Ectodermal cell (in vitro differentiated cells): ENCODE measurements at regions not wholly inside any gene's neighbourhood (a gene's known extent, or its start where the extent isn't known, plus 50 kb on each side); places are given as distances from the start of the nearest gene placed in this dataset.

Experiments
- H3K27ac ChIP-seq: 2 replicates; pipeline ENCODE4 v1.7.0; 2013; ENCODE audit warnings: mild to moderate bottlenecking, low read depth, low read length; ENCODE audit not compliant: insufficient read depth, poor library complexity, severe bottlenecking
- H3K27me3 ChIP-seq: 2 replicates; pipeline ENCODE4 v1.7.0; 2013; ENCODE audit warnings: mild to moderate bottlenecking, low read length; ENCODE audit not compliant: insufficient read depth, control insufficient read depth, poor library complexity, severe bottlenecking
- H3K36me3 ChIP-seq: one replicate; pipeline ENCODE4 v1.7.0; 2013; ENCODE audit warnings: low read length; ENCODE audit not compliant: control insufficient read depth, insufficient read depth
- H3K4me1 ChIP-seq: one replicate; pipeline ENCODE4 v1.7.0; 2013; ENCODE audit warnings: low read length; ENCODE audit not compliant: control insufficient read depth, insufficient read depth
- H3K4me3 ChIP-seq: 2 replicates; pipeline ENCODE4 v1.7.0; 2013; ENCODE audit warnings: low read depth, low read length, control low read depth; ENCODE audit not compliant: insufficient read depth
- H3K9me3 ChIP-seq: 2 replicates; pipeline ENCODE4 v1.7.0; 2013; ENCODE audit warnings: mild to moderate bottlenecking, low read length, moderate library complexity; ENCODE audit not compliant: control insufficient read depth
- WGBS, 2 experiments: methylation state at CpG; one replicate each; pipeline ENCODE4 v1.1.7; 2013; ENCODE audit warnings: missing lambda C conversion rate in 2 of 2; 5-methylcytosine and 5-hydroxymethylcytosine counted together

GRCh38 chr7:81430150-81430549 is 339.7 kb downstream of the HGF start:
- Histone ChIP-seq H3K27me3 (no peaks in the 10 kb centered on the region), H3K4me3 (no peak overlapping the region)
- 66 to 72% methylated on average over 6 of the region's 6 CpGs for WGBS, 2 experiments

GRCh38 chr7:81427461-81427860 is 342.4 kb downstream of the HGF start:
- 85 to 92% methylated on average over 1 to 2 of the region's 2 CpGs for WGBS, 2 experiments
- no peaks in the 10 kb centered on the region for H3K36me3 ChIP-seq
- H3K27me3 ChIP-seq, result no peaks in the 10 kb centered on the region
- no peak overlapping the region for H3K4me3 ChIP-seq
- H3K9me3 ChIP-seq, result no peaks in the 10 kb centered on the region
- no peaks in the 10 kb centered on the region for H3K4me1 ChIP-seq
- no peak overlapping the region for H3K27ac ChIP-seq

More at GRCh38 chr7:81430150-81430549, 339.7 kb downstream of the HGF start:
- Histone ChIP-seq H3K4me1 (no peaks in the 10 kb centered on the region), H3K9me3 (no peaks in the 10 kb centered on the region), H3K27ac (no peak overlapping the region), H3K36me3 (no peaks in the 10 kb centered on the region)

- H3K27ac ChIP-seq, result no peak overlapping the region
- no peaks in the 10 kb centered on the region for H3K36me3 ChIP-seq
- H3K4me3 ChIP-seq, result no peak overlapping the region
- no peaks in the 10 kb centered on the region for H3K4me1 ChIP-seq
- no peaks in the 10 kb centered on the region for H3K9me3 ChIP-seq
- no peaks in the 10 kb centered on the region for H3K27me3 ChIP-seq
- WGBS, 2 experiments, result 92 to 97% methylated on average over 5 of the region's 5 CpGs
These were observed 349.2 kb downstream of the HGF start for GRCh38 chr7:81420526-81421226.

- Histone ChIP-seq H3K9me3 (no peaks in the 10 kb centered on the region), H3K4me3 (no peak overlapping the region), H3K4me1 (no peaks in the 10 kb centered on the region), H3K27me3 (no peaks in the 10 kb centered on the region), H3K27ac (no peak overlapping the region), H3K36me3 (no peaks in the 10 kb centered on the region)
These were observed 350.1 kb downstream of the HGF start for GRCh38 chr7:81419731-81420130.

- Histone ChIP-seq H3K27me3 (no peaks in the 10 kb centered on the region), H3K4me1 (no peaks in the 10 kb centered on the region), H3K27ac (no peak overlapping the region), H3K4me3 (no peak overlapping the region), H3K9me3 (no peaks in the 10 kb centered on the region), H3K36me3 (no peaks in the 10 kb centered on the region)
- WGBS, 2 experiments, result 87 to 92% methylated on average over 1 of the region's 1 CpG
These were observed 353.2 kb downstream of the HGF start for GRCh38 chr7:81416659-81417058.

GRCh38 chr7:81415181-81415580 is 354.7 kb downstream of the HGF start:
- H3K27me3 ChIP-seq, result no peaks in the 10 kb centered on the region
- H3K9me3 ChIP-seq, result no peaks in the 10 kb centered on the region
- WGBS, 2 experiments, result 100% methylated on average over 1 of the region's 1 CpG; no CpG with 5 or more reads in 1 of the 2 experiments

GRCh38 chr7:81414411-81414810 is 355.4 kb downstream of the HGF start:
- H3K36me3 ChIP-seq, result no peaks in the 10 kb centered on the region
- no peak overlapping the region for H3K4me3 ChIP-seq
- no peaks in the 10 kb centered on the region for H3K4me1 ChIP-seq
- no peaks in the 10 kb centered on the region for H3K27me3 ChIP-seq
- WGBS, 2 experiments, result 96 to 97% methylated on average over 3 of the region's 3 CpGs
- no peak overlapping the region for H3K27ac ChIP-seq
- no peaks in the 10 kb centered on the region for H3K9me3 ChIP-seq

More at GRCh38 chr7:81415181-81415580, 354.7 kb downstream of the HGF start:
- Histone ChIP-seq H3K27ac (no peak overlapping the region), H3K36me3 (no peaks in the 10 kb centered on the region), H3K4me1 (no peaks in the 10 kb centered on the region), H3K4me3 (no peak overlapping the region)

- WGBS, 2 experiments, result 95 to 97% methylated on average over 3 to 4 of the region's 6 CpGs
- Histone ChIP-seq H3K27me3 (no peaks in the 10 kb centered on the region), H3K27ac (no peak overlapping the region)
These were observed 359.3 kb downstream of the HGF start for GRCh38 chr7:81410471-81411117.

GRCh38 chr7:81408728-81409127 is 361.1 kb downstream of the HGF start:
- Histone ChIP-seq H3K4me3 (no peak overlapping the region), H3K9me3 (no peaks in the 10 kb centered on the region), H3K27me3 (no peaks in the 10 kb centered on the region), H3K27ac (no peak overlapping the region), H3K36me3 (no peaks in the 10 kb centered on the region), H3K4me1 (no peaks in the 10 kb centered on the region)
- WGBS, 2 experiments, result 91 to 95% methylated on average over 2 of the region's 2 CpGs

More at GRCh38 chr7:81410471-81411117, 359.3 kb downstream of the HGF start:
- Histone ChIP-seq H3K36me3 (no peaks in the 10 kb centered on the region), H3K4me3 (no peak overlapping the region), H3K4me1 (no peaks in the 10 kb centered on the region), H3K9me3 (no peaks in the 10 kb centered on the region)

- Histone ChIP-seq H3K27me3 (no peaks in the 10 kb centered on the region), H3K4me1 (no peaks in the 10 kb centered on the region), H3K27ac (no peak overlapping the region), H3K36me3 (no peaks in the 10 kb centered on the region), H3K9me3 (no peaks in the 10 kb centered on the region), H3K4me3 (no peak overlapping the region)
- 94 to 100% methylated on average over 1 to 2 of the region's 2 CpGs for WGBS, 2 experiments
These were observed 362.8 kb downstream of the HGF start for GRCh38 chr7:81407094-81407493.
